ENCODE measurements at regions not wholly inside any gene's neighbourhood (a gene's known extent, or its start where the extent isn't known, plus 50 kb on each side); places are given as distances from the start of the nearest gene placed in this dataset.

DNA sequence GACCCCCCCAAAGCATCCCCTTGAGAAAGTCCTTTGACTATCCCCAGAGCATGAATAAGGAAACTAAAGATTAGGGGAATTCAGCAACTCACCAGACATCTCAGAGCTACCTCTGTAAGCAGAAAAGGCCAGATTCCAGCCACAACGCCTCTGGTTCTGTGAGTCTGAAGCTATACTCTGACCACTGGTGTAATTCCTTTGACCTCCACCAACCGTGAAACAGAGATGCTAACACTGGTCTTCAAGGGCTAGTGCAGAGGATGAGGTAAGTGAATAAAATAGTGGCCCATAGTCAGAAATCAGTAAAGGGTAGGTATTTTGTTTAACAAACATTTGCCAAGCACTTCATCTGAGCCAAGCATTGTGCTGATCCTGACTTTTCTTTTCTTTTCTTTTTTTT lies 353.4 kb downstream of the NPIPA8 start:
- TF ChIP-seq CTCF (IDR thresholded peaks at IDR 0.05; ENCODE audit: low read depth, low read length, poor library complexity, severe bottlenecking) (no peak), EZH2phosphoT487 (IDR thresholded peaks at IDR 0.05; ENCODE audit: borderline replicate concordance, low read length) (no peak)
